Adrenal gland (tissue), 5 donors: ENCODE measurements at regions not wholly inside any gene's neighbourhood (a gene's known extent, or its start where the extent isn't known, plus 50 kb on each side); places are given as distances from the start of the nearest gene placed in this dataset.

ENCODE experiments used
- CTCF ChIP-seq, 6 experiments: fragments of 450-650 bp in 4 of 6; fragments of 200-600 bp in 2 of 6; sonication (generic) in 1 of 6; IDR thresholded peaks; 1 replicate in 5 of 6; 2 replicates in 1 of 6; pipeline versions ENCODE4 v1.5.1 to v1.8.0; 2016 to 2021; ENCODE audit warnings: antibody characterized with exemption in 6 of 6, mild to moderate bottlenecking in 2 of 6, moderate library complexity in 1 of 6
- POLR2A ChIP-seq, 2 donors: fragments of 450-650 bp; IDR thresholded peaks; one replicate each; pipeline ENCODE4 v1.6.1; 2017; ENCODE audit warnings: antibody characterized with exemption in 2 of 2, mild to moderate bottlenecking in 2 of 2, moderate library complexity in 1 of 2
- donor health status: DM: no; HTN: no; CAD: no.

GRCh38 chr2:184322615-184323014, 275.7 kb upstream of the ZNF804A start:
- TF ChIP-seq CTCF (IDR thresholded peaks at IDR 0.05): no peak
- TF ChIP-seq POLR2A (IDR thresholded peaks at IDR 0.05): no peak
